NB4 (cell line): ENCODE measurements at regions not wholly inside any gene's neighbourhood (a gene's known extent, or its start where the extent isn't known, plus 50 kb on each side); places are given as distances from the start of the nearest gene placed in this dataset.

Experiments used
- CTCF ChIP-seq: IDR thresholded peaks from one replicate; pipeline ENCODE4 v1.5.1; 2012; ENCODE audit warnings: low read depth, low read length
- MYC ChIP-seq: IDR thresholded peaks from 2 replicates; pipeline ENCODE4 v1.6.1; 2011; ENCODE audit warnings: low read depth, low read length
- POLR2A ChIP-seq: IDR thresholded peaks from 2 replicates; pipeline ENCODE4 v1.6.1; 2011; ENCODE audit warnings: mild to moderate bottlenecking; ENCODE audit not compliant: insufficient read length; ENCODE audit errors: extremely low read depth
- TF ChIP-seq, protein P1 (sequence below): IDR thresholded peaks from 2 replicates; pipeline ENCODE4 v1.6.1; 2011; ENCODE audit warnings: low read depth, low read length

DNA sequence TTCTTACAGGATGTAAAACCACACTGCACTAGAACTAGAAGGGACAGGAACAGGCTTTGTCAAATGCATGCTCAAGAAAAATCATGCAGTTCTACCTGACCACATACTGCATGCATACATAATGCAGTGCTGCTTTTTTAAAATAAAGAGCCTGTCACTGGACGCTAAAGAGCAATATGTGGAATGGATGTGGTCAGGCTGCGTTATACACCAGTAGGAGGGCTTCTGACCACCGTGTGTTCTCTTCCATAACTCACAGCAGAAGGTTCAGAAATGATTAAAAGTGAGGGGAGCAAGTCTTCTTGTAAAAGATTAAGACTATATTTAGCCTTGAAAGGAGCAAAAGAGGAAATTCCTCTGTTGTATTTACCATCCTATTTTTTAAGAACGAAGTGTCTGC, 392.0 kb downstream of the EMP1 start:
- no peak for TF ChIP-seq CTCF
- TF ChIP-seq POLR2A, result no peak
- no peak for TF ChIP-seq MYC
- TF ChIP-seq, protein P1, sequence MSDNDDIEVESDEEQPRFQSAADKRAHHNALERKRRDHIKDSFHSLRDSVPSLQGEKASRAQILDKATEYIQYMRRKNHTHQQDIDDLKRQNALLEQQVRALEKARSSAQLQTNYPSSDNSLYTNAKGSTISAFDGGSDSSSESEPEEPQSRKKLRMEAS, result no peak
